GM21825 (cell line): ENCODE measurements at regions not wholly inside any gene's neighbourhood (a gene's known extent, or its start where the extent isn't known, plus 50 kb on each side); places are given as distances from the start of the nearest gene placed in this dataset.

ENCODE experiments used
- ATAC-seq: cut with Tn5 transposase; IDR thresholded peaks from one replicate; pipeline ENCODE4 v1.9.1; 2021; ENCODE audit warnings: mild to moderate bottlenecking, moderate library complexity; ENCODE audit not compliant: unreplicated experiment

- ATAC-seq, result no peak
Observed at GRCh38 chrX:6793000-6793399, 258.1 kb upstream of the VCX3A start.

- no peak for ATAC-seq
Observed at GRCh38 chrX:6783912-6784311, 249.0 kb upstream of the VCX3A start.

- no peak for ATAC-seq
Observed at GRCh38 chrX:6782831-6783230, 247.9 kb upstream of the VCX3A start.

GRCh38 chrX:6778544-6779503, 243.9 kb upstream of the VCX3A start:
- ATAC-seq, result no peak

- no peak for ATAC-seq
Observed at GRCh38 chrX:6777238-6778002, 242.5 kb upstream of the VCX3A start.

- ATAC-seq, result no peak
Observed at GRCh38 chrX:6770936-6771335, 236.0 kb upstream of the VCX3A start.

GRCh38 chrX:6768881-6769280, 234.0 kb upstream of the VCX3A start:
- no peak for ATAC-seq

- no peak for ATAC-seq
Observed at GRCh38 chrX:6761251-6761650, 226.3 kb upstream of the VCX3A start.

GRCh38 chrX:6759655-6760375, 224.9 kb upstream of the VCX3A start:
- no peak for ATAC-seq

- ATAC-seq, result no peak
Observed at GRCh38 chrX:6758234-6758633, 223.3 kb upstream of the VCX3A start.

GRCh38 chrX:6757631-6758030, 222.7 kb upstream of the VCX3A start:
- ATAC-seq, result no peak

- ATAC-seq, result no peak
Observed at GRCh38 chrX:6748595-6748994, 213.7 kb upstream of the VCX3A start.

- ATAC-seq, result peak; percentile 94
Observed at GRCh38 chrX:6738518-6739470, 203.9 kb upstream of the VCX3A start.

- no peak for ATAC-seq
Observed at GRCh38 chrX:6734844-6735634, 200.1 kb upstream of the VCX3A start.

- no peak for ATAC-seq
Observed at GRCh38 chrX:6732101-6732500, 197.2 kb upstream of the VCX3A start.

- ATAC-seq, result no peak
Observed at GRCh38 chrX:6729626-6730025, 194.7 kb upstream of the VCX3A start.

GRCh38 chrX:6718766-6719165, 183.8 kb upstream of the VCX3A start:
- peak; percentile 69 for ATAC-seq

- no peak for ATAC-seq
Observed at GRCh38 chrX:6708676-6709380, 173.9 kb upstream of the VCX3A start.

GRCh38 chrX:6708041-6708440, 173.1 kb upstream of the VCX3A start:
- ATAC-seq, result no peak
